ENCODE measurements at regions not wholly inside any gene's neighbourhood (a gene's known extent, or its start where the extent isn't known, plus 50 kb on each side); places are given as distances from the start of the nearest gene placed in this dataset.
A peak's percentile ranks its signal among the peaks of the same experiment; 100 is the strongest.

DNA sequence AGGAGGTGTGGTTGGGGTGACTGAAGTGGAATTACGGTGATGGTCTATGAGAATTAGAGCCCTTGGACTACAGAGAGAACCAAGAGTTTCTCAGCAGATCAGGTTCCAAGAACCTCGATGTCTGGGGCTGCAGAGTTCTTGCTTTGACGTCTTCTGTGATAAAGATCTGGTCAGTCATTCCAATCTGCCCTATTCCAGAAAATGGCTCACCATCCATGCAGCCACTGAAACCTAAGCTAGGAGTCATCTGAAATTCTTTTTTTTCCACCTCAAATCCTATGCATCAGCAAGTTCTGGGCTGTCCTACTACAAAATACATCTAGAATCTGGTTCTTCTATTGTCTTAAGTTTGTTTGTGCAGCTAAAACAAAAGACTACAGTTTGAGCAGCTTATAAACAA, 254.4 kb upstream of the PGRMC2 start:
- ChIA-PET POLR2A (interaction anchor here (0.9 to 3.3 kb wide), 4 partner anchors 11 to 88 kb away, joined by 3 to 22 read pairs (median 4); no protein-coding TSS in a partner anchor), CTCF (ENCODE audit: low intra/inter-chr PET ratio) (no interaction called here)
- no peaks in the 10 kb centered on the region for H3K79me2 ChIP-seq (ENCODE audit: control insufficient read depth, insufficient read depth, low read length)
- H3K9ac ChIP-seq (ENCODE audit: insufficient read depth in 1 of 2, low read depth in 2 of 2, low read length in 2 of 2), result no peak overlapping the region
- DNase-seq (ENCODE audit: extremely low read depth in 1 of 4, low spot score in 3 of 4) (no peak), ATAC-seq (no peak), FAIRE-seq (no peak)
- H3K4me2 ChIP-seq (ENCODE audit: insufficient read depth, low read length), result no peak overlapping the region
- H3K4me1 ChIP-seq (replicated peaks in 1 of 2; ENCODE audit: control insufficient read depth in 2 of 2, insufficient read depth in 2 of 2, low read length in 2 of 2), result peaks cover 0 to 6% of the 10 kb centered on the region in 2 experiments; a peak in 3 of 5 replicates
- H3K36me3 ChIP-seq (ENCODE audit: control insufficient read depth, insufficient read depth, low read length), result no peaks in the 10 kb centered on the region
- in situ Hi-C loops (cut with MboI) (no loop called here), intact Hi-C loops (cut with micrococcal nuclease) (no loop called here)
- no peaks in the 10 kb centered on the region for H4K20me1 ChIP-seq (replicated peaks; ENCODE audit: control insufficient read depth, insufficient read depth, low read length)
- H3K27me3 ChIP-seq (ENCODE audit: control insufficient read depth in 2 of 2, insufficient read depth in 2 of 2, low read length in 2 of 2), result no peaks in the 10 kb centered on the region
- peak overlapping the region; percentile 35 for H2AFZ ChIP-seq (ENCODE audit: low read depth, low read length)
- H3K27ac ChIP-seq (ENCODE audit: extremely low read depth, low read depth, low read length), result no peak overlapping the region
- TF ChIP-seq ZNF316 (IDR thresholded peaks at IDR 0.05) (peak; percentile 21; the same call in 1 of the 2 replicates), REST (IDR thresholded peaks at IDR 0.05; ENCODE audit: borderline replicate concordance) (peak; percentile 35; the same call in 1 of the 2 replicates), REST (CRISPR knock-in tag; IDR thresholded peaks at IDR 0.05; ENCODE audit: low read depth) (no peak), L3MBTL2 (IDR thresholded peaks at IDR 0.05) (0 out of 2 replicates have a peak, but pooled peaks have one; percentile 16), ZNF561 (CRISPR knock-in tag; conservative IDR thresholded peaks at IDR 0.05) (no peak), JUND (IDR thresholded peaks at IDR 0.05; ENCODE audit: borderline replicate concordance, low read depth, low read length) (no peak), JUND (tag; IDR thresholded peaks at IDR 0.05; ENCODE audit: borderline replicate concordance, low read depth, low read length) (0 out of 3 replicates have a peak, but pooled peaks have one; percentile 12), C11orf30 (IDR thresholded peaks at IDR 0.05; ENCODE audit: low read depth) (peak; percentile 45; the same call in 1 of the 2 replicates), MED1 (CRISPR knock-in tag; IDR thresholded peaks at IDR 0.05; ENCODE audit: borderline replicate concordance) (no peak), MAFG (tag; conservative IDR thresholded peaks at IDR 0.05) (peak; percentile 24; the same call in 1 of the 2 replicates)
- no peak overlapping the region for H3K4me3 ChIP-seq
- no TSS peak for BruUV-seq (replicated peaks)
- 14% methylated on average over 3 of the region's 3 CpGs for WGBS (ENCODE audit: insufficient coverage, low coverage, missing lambda C conversion rate)
- H3K9me1 ChIP-seq (ENCODE audit: control insufficient read depth, insufficient read depth, low read length), result no peaks in the 10 kb centered on the region
- H3K9me3 ChIP-seq (replicated peaks; ENCODE audit: control insufficient read depth, insufficient read depth, low read depth, low read length), result no peaks in the 10 kb centered on the region
